K562 (cell line): ENCODE measurements at regions not wholly inside any gene's neighbourhood (a gene's known extent, or its start where the extent isn't known, plus 50 kb on each side); places are given as distances from the start of the nearest gene placed in this dataset.

Experiments used
- EGR1 ChIP-seq: fragments of 450-650 bp; conservative IDR thresholded peaks from 2 replicates; pipeline ENCODE4 v1.6.1; 2017; ENCODE audit warnings: mild to moderate bottlenecking
- HMGN3 ChIP-seq: IDR thresholded peaks from 2 replicates; pipeline ENCODE4 v1.6.1; 2011; ENCODE audit warnings: borderline replicate concordance, low read depth, mild to moderate bottlenecking, mixed read lengths, low read length; ENCODE audit not compliant: insufficient read length; ENCODE audit errors: extremely low read depth
- MAFK ChIP-seq: IDR thresholded peaks from 2 replicates; pipeline ENCODE4 v1.6.1; 2011; ENCODE audit warnings: low read length, improper control_type of control experiment
- NCOA2 ChIP-seq, 2 experiments: fragments of 450-650 bp; IDR thresholded peaks; 2 replicates each; pipeline ENCODE4 v1.6.1; 2018; ENCODE audit warnings: mild to moderate bottlenecking in 2 of 2, moderate library complexity in 1 of 2; ENCODE audit not compliant: partially characterized antibody in 2 of 2
- NCOA4 ChIP-seq: fragments of 450-650 bp; IDR thresholded peaks from 2 replicates; pipeline ENCODE4 v1.6.1; 2018; ENCODE audit warnings: mild to moderate bottlenecking; ENCODE audit not compliant: partially characterized antibody
- SRSF9 ChIP-seq: fragments of 200-400 bp; formaldehyde crosslinking; IDR thresholded peaks from 2 replicates; pipeline ENCODE4 v1.6.1; 2017; ENCODE audit warnings: low read depth, low read length, borderline replicate concordance
- ZNF184 ChIP-seq: sonication (generic); formaldehyde crosslinking; IDR thresholded peaks from 2 replicates; pipeline ENCODE4 v1.5.0; 2020; ENCODE audit warnings: missing genetic modification reagents
- TF ChIP-seq, protein P1 (sequence below): fragments of 450-650 bp; conservative IDR thresholded peaks from 2 replicates; pipeline ENCODE4 v1.6.1; 2016; ENCODE audit warnings: missing genetic modification characterization, low read depth, mild to moderate bottlenecking, missing compliant biosample characterization, moderate library complexity
- TF ChIP-seq, protein P2 (sequence below): fragments of 200-400 bp; formaldehyde crosslinking; IDR thresholded peaks from 2 replicates; pipeline ENCODE4 v1.6.1; 2017; ENCODE audit warnings: mild to moderate bottlenecking, low read depth, low read length, moderate library complexity
- TF ChIP-seq, protein P3 (sequence below), 2 experiments: fragments of 450-650 bp; IDR thresholded peaks; 2 replicates each; pipeline ENCODE4 v1.6.1; 2016
- TF ChIP-seq, protein P4 (sequence below): sonication (generic); formaldehyde crosslinking; IDR thresholded peaks from 2 replicates; pipeline ENCODE4 v1.8.0; 2023; ENCODE audit warnings: missing genetic modification reagents, mild to moderate bottlenecking, borderline replicate concordance
- TF ChIP-seq, protein P5 (sequence below): fragments of 250-450 bp; sonication (Bioruptor Pico); IDR thresholded peaks from 2 replicates; pipeline ENCODE4 v1.5.1; 2021; ENCODE audit warnings: mild to moderate bottlenecking
- TF ChIP-seq, protein P6 (sequence below), 2 experiments: IDR thresholded peaks; 2 replicates each; pipeline ENCODE4 v1.6.1; 2011; ENCODE audit warnings: borderline replicate concordance in 1 of 2, control low read depth in 1 of 2, low read depth in 1 of 2, low read length in 1 of 2, mild to moderate bottlenecking in 1 of 2, mixed read lengths in 1 of 2, moderate library complexity in 1 of 2; ENCODE audit not compliant: insufficient read depth in 1 of 2, insufficient read length in 1 of 2, poor library complexity in 1 of 2, severe bottlenecking in 1 of 2; ENCODE audit errors: extremely low read depth in 1 of 2

DNA sequence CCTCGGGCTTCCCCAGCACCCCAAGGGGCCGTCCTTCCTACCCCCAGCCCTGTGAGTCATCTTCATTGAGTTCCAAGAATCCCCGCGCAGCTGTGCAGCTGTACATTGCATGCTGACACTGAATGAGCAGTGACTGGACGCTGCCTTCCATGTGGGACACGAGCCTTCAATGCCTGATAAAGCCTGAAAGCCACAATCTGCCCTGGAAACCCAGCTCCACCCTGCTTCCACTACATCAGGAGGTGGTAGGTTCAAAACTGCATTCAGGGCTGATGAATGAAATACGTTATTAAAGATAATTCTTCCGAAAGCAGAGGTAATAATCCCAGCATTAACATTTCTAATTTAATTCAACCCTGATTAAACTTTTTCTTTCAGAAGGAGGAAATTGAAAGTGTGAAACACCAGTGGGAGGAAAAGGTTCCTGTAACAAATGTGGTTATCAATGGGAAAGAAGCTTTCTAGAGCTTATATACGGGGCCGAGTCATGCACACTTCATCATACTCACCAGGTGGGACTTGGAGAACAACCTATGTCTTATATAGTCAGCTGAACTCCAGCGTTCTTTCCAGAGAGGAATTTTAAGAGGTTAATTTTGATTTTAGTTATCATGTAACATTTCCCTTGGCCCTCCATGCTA is 360.1 kb downstream of the LPIN1 start (continued):
- TF ChIP-seq, protein P1, sequence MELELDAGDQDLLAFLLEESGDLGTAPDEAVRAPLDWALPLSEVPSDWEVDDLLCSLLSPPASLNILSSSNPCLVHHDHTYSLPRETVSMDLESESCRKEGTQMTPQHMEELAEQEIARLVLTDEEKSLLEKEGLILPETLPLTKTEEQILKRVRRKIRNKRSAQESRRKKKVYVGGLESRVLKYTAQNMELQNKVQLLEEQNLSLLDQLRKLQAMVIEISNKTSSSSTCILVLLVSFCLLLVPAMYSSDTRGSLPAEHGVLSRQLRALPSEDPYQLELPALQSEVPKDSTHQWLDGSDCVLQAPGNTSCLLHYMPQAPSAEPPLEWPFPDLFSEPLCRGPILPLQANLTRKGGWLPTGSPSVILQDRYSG (tag) = no peak
- TF ChIP-seq, protein P2, sequence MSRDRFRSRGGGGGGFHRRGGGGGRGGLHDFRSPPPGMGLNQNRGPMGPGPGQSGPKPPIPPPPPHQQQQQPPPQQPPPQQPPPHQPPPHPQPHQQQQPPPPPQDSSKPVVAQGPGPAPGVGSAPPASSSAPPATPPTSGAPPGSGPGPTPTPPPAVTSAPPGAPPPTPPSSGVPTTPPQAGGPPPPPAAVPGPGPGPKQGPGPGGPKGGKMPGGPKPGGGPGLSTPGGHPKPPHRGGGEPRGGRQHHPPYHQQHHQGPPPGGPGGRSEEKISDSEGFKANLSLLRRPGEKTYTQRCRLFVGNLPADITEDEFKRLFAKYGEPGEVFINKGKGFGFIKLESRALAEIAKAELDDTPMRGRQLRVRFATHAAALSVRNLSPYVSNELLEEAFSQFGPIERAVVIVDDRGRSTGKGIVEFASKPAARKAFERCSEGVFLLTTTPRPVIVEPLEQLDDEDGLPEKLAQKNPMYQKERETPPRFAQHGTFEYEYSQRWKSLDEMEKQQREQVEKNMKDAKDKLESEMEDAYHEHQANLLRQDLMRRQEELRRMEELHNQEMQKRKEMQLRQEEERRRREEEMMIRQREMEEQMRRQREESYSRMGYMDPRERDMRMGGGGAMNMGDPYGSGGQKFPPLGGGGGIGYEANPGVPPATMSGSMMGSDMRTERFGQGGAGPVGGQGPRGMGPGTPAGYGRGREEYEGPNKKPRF = no peak
- TF ChIP-seq ZNF184 (CRISPR knock-in tag) = no peak
- TF ChIP-seq, protein P3, sequence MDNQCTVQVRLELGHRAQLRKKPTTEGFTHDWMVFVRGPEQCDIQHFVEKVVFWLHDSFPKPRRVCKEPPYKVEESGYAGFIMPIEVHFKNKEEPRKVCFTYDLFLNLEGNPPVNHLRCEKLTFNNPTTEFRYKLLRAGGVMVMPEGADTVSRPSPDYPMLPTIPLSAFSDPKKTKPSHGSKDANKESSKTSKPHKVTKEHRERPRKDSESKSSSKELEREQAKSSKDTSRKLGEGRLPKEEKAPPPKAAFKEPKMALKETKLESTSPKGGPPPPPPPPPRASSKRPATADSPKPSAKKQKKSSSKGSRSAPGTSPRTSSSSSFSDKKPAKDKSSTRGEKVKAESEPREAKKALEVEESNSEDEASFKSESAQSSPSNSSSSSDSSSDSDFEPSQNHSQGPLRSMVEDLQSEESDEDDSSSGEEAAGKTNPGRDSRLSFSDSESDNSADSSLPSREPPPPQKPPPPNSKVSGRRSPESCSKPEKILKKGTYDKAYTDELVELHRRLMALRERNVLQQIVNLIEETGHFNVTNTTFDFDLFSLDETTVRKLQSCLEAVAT (IDR thresholded peaks at IDR 0.05) = peak in 1 of 2 experiments; percentile 26; a peak in 2 of 4 replicates
- TF ChIP-seq, protein P4, sequence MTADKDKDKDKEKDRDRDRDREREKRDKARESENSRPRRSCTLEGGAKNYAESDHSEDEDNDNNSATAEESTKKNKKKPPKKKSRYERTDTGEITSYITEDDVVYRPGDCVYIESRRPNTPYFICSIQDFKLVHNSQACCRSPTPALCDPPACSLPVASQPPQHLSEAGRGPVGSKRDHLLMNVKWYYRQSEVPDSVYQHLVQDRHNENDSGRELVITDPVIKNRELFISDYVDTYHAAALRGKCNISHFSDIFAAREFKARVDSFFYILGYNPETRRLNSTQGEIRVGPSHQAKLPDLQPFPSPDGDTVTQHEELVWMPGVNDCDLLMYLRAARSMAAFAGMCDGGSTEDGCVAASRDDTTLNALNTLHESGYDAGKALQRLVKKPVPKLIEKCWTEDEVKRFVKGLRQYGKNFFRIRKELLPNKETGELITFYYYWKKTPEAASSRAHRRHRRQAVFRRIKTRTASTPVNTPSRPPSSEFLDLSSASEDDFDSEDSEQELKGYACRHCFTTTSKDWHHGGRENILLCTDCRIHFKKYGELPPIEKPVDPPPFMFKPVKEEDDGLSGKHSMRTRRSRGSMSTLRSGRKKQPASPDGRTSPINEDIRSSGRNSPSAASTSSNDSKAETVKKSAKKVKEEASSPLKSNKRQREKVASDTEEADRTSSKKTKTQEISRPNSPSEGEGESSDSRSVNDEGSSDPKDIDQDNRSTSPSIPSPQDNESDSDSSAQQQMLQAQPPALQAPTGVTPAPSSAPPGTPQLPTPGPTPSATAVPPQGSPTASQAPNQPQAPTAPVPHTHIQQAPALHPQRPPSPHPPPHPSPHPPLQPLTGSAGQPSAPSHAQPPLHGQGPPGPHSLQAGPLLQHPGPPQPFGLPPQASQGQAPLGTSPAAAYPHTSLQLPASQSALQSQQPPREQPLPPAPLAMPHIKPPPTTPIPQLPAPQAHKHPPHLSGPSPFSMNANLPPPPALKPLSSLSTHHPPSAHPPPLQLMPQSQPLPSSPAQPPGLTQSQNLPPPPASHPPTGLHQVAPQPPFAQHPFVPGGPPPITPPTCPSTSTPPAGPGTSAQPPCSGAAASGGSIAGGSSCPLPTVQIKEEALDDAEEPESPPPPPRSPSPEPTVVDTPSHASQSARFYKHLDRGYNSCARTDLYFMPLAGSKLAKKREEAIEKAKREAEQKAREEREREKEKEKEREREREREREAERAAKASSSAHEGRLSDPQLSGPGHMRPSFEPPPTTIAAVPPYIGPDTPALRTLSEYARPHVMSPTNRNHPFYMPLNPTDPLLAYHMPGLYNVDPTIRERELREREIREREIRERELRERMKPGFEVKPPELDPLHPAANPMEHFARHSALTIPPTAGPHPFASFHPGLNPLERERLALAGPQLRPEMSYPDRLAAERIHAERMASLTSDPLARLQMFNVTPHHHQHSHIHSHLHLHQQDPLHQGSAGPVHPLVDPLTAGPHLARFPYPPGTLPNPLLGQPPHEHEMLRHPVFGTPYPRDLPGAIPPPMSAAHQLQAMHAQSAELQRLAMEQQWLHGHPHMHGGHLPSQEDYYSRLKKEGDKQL (CRISPR knock-in tag) = no peak
- TF ChIP-seq SRSF9 = no peak
- TF ChIP-seq MAFK = peak; percentile 29; the same call in 1 of the 2 replicates
- TF ChIP-seq, protein P5, sequence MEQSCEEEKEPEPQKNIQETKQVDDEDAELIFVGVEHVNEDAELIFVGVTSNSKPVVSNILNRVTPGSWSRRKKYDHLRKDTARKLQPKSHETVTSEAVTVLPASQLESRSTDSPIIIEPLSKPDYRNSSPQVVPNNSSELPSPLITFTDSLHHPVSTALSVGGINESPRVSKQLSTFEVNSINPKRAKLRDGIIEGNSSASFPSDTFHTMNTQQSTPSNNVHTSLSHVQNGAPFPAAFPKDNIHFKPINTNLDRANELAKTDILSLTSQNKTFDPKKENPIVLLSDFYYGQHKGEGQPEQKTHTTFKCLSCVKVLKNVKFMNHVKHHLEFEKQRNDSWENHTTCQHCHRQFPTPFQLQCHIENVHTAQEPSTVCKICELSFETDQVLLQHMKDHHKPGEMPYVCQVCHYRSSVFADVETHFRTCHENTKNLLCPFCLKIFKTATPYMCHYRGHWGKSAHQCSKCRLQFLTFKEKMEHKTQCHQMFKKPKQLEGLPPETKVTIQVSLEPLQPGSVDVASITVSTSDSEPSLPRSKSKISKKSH (CRISPR knock-in tag) = no peak
- no peak for TF ChIP-seq HMGN3
- TF ChIP-seq NCOA2 (IDR thresholded peaks at IDR 0.05; ENCODE audit: partially characterized antibody in 2 of 2) = no peak
- TF ChIP-seq, protein P6, sequence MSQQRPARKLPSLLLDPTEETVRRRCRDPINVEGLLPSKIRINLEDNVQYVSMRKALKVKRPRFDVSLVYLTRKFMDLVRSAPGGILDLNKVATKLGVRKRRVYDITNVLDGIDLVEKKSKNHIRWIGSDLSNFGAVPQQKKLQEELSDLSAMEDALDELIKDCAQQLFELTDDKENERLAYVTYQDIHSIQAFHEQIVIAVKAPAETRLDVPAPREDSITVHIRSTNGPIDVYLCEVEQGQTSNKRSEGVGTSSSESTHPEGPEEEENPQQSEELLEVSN (IDR thresholded peaks at IDR 0.05; ENCODE audit: borderline replicate concordance in 1 of 2, extremely low read depth in 1 of 2, insufficient read depth in 1 of 2, insufficient read length in 1 of 2, low read depth in 1 of 2, low read length in 1 of 2, poor library complexity in 1 of 2, severe bottlenecking in 1 of 2) = peak; percentile 54 to 72
- TF ChIP-seq EGR1 = 0 out of 2 replicates have a peak, but pooled peaks have one; percentile 23
- TF ChIP-seq NCOA4 = no peak
